GM18507 (cell line): ENCODE measurements at regions not wholly inside any gene's neighbourhood (a gene's known extent, or its start where the extent isn't known, plus 50 kb on each side); places are given as distances from the start of the nearest gene placed in this dataset.

Experiments used
- DNase-seq: peaks from one replicate; pipeline ENCODE4 v3.0.0; 2011; ENCODE audit warnings: low read depth; ENCODE audit not compliant: insufficient read length; ENCODE audit errors: extremely low spot score
- FAIRE-seq: peaks from 2 replicates; lab custom pipeline; 2011; peaks lifted over from hg19 to GRCh38; lab: Jason Lieb, UNC

- no peak for DNase-seq
- no peak for FAIRE-seq
These were observed 303.6 kb upstream of the POU3F2 start for GRCh38 chr6:98530732-98531131.

GRCh38 chr6:98532004-98532403 is 302.4 kb upstream of the POU3F2 start:
- FAIRE-seq: no peak

DNA sequence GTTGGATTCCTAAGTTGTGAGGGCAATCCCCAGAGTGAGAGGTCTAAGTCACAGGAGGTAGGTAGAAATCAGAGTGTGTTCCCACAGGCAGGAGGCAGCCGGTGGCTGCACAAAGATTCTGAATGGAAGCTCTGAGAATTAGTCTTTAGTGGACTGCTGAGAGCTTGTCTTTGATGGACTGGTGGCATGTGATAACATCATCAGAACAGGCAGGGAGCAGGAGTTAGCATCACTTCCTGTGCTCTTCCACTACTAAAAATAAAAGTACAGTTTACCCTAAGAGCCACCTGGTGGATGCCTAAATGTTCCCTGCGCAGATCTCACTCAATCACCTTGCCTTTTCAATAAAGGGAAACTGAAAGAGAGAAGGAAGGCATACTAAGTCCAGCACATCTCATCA is 294.6 kb upstream of the POU3F2 start:
- DNase-seq: no peak

More at GRCh38 chr6:98532004-98532403, 302.4 kb upstream of the POU3F2 start:
- DNase-seq: no peak

DNA sequence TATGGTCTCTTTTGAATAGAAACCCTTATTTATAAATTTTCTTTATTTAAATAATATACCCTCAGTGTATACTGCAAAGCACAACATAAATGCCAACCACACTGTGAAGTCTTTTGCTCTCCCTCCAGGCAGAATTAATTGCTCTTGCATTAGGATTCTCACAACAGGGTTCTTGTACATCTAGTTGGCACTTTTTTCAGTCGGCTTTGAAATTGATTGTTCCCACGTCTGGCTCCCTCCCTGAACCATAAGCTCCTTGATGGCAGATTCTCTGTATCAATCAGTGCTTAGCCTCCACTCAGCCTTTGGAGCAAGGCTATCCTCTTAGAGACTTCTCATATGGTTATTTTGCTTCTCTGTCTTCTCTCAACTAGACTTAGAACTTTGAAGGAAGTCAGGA is 288.0 kb upstream of the POU3F2 start:
- FAIRE-seq (no peak), DNase-seq (no peak)

More for the DNA sequence above, 294.6 kb upstream of the POU3F2 start:
- FAIRE-seq: no peak

DNA sequence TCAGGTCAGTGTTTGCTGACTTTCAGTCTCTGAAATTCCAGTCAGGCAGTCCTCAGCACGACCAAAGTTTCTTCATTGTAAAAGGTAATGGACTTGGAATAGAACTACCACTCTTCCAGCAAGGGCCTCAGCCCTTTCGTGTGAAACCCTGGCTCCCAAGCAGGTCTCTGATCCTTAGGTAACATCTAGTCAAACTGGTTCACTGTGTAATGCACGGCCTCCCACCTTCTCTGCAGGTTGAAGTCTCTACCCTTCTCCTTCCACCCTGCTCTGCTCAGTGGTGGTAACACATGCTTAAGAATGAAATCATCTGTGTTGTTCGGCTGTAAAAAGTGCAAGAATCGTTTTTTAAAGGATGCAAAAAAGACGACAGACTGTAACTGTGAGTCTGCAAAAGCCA is 287.2 kb upstream of the POU3F2 start:
- no peak for DNase-seq
- FAIRE-seq: no peak

GRCh38 chr6:98547634-98548033 is 286.7 kb upstream of the POU3F2 start:
- DNase-seq (no peak), FAIRE-seq (no peak)

DNA sequence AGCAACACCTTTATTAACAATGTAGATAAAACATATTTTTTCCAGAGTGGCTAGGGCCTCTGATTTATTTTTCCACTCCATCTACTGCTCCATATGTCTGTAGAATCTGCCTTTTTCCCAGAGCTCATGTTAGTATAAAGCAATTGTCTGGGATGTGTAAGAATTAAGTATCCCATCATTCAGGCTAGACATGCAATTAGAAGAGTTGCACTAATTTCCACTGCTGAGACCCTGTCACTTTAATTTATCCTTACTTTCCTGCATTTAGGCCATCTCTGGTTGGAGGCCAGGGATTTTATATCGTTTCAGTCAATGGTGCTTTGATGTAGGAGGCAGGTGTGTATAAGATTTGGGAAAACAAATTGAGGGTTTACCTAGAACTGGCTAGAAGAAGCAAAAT is 286.1 kb upstream of the POU3F2 start:
- FAIRE-seq (no peak), DNase-seq (no peak)

- no peak for DNase-seq
- FAIRE-seq: no peak
These were observed 274.0 kb upstream of the POU3F2 start for GRCh38 chr6:98560418-98560817.

- FAIRE-seq: no peak
- no peak for DNase-seq
These were observed 273.5 kb upstream of the POU3F2 start for GRCh38 chr6:98560841-98561240.

GRCh38 chr6:98566126-98566525 is 268.2 kb upstream of the POU3F2 start:
- DNase-seq (no peak), FAIRE-seq (no peak)

- FAIRE-seq (no peak), DNase-seq (no peak)
These were observed 261.8 kb upstream of the POU3F2 start for GRCh38 chr6:98572579-98572978.

DNA sequence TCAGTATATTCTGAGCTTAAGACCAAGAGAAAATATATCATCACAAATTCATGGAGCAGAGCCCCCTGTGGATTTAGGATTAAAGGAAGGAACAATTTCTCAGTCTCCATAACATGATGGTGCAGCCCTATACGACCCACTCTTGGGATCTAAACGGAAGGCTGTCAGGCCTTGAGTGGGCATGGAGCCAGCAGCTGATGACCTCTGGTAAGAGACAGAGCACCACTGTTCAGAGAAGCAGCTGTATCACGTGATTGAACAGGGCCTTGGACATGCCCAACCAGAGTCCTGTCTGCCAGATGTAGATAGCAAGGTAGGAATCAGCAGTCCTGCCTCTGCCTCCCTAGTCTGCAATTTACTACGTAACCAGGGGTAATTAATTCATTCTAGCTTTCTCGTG is 259.4 kb upstream of the POU3F2 start:
- FAIRE-seq (no peak), DNase-seq (no peak)

DNA sequence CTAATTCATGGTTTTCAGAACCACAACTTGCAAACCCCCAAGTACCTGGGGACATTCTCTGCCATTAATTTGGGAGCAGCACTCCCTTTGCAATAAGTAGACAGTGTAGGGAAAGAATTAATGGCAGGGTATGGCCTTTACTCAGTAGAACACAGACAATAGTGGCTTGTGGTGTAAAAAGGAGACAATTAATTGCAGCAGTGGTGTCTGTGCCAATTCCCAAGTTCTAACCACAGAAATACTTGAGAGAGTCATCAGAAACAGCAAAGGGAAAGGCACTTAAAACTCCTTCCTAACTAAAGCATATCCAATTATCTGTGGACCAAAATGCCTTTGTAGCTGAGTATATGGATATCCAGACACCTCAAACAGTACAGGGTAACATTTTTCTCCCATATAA is 257.6 kb upstream of the POU3F2 start:
- FAIRE-seq: no peak
- DNase-seq: no peak

DNA sequence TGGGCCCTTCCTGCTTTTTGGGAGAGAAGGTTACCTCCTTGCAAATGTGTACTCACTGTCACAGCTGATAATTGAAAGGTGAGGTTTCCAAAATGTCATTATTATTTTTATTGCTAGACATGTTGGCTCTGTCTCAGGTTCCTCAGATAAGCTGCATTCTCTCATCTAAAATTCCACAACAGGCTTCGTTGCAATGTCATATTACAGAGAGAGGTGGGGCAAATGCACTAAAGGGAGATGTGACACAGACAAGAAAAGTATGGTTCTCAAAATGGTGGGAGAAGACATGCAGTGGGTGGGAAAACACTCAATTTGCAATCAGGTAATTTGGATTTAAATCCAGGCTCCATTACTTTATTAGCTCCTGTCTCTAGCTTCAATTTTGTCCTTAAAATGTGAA is 256.4 kb upstream of the POU3F2 start:
- DNase-seq (no peak), FAIRE-seq (no peak)

DNA sequence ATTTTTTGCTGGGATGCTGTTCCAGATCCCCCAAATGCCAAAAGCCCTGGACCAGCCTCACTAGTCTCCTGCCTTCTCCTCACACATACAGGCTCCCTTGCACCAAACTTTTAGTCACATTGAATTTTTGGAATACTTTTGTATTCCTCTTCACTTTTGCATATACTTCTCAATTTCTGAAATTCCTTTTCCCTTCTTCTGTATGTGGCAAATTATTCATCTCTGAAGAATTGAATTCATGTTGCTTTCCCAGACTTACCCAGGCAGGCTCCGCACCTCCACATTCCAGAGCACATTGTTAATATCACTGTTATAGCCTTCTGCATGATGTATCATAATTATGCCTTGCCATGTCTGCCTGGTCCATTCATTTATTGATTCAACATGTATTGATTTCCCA is 255.3 kb upstream of the POU3F2 start:
- FAIRE-seq: no peak
- DNase-seq: no peak

DNA sequence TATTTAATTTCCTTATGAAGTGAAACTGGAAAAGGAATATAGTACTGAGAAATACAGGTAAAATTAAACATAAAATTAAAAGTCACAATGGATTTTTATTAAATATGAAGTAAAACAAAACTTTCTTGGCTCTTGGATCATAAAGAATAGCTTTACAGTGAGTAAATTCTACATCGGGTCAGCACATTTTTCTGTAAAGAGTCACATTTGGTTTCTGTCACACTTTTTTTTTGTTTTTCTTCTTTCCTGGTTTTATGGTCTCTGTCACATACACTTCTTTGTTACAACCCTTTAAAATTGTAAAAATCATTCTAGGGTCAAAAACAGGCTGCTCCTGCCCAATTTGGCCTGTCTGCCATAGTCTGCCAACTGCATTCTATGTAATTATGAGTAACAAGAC is 254.4 kb upstream of the POU3F2 start:
- FAIRE-seq: no peak
- DNase-seq: no peak

- FAIRE-seq (no peak), DNase-seq (no peak)
These were observed 252.7 kb upstream of the POU3F2 start for GRCh38 chr6:98581705-98582104.

DNA sequence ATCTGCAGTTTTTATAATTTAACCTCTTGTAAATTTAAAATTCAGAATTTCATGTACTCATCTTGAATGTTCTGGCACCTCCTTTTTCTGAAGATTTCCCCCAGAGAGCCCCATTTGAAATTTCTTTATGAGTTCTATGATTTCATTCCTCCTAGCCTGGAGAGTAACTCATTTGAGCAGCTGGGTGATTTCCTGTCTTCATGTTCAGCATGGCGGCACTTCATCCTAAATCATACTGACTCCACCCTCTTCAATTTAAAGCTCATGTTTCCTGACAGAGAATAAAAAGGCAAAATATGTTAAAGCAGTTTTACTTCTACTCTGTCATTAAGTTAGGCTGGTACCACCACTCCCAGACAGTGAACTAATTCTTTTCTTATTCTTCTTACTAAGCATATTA is 250.9 kb upstream of the POU3F2 start:
- FAIRE-seq (no peak), DNase-seq (no peak)

DNA sequence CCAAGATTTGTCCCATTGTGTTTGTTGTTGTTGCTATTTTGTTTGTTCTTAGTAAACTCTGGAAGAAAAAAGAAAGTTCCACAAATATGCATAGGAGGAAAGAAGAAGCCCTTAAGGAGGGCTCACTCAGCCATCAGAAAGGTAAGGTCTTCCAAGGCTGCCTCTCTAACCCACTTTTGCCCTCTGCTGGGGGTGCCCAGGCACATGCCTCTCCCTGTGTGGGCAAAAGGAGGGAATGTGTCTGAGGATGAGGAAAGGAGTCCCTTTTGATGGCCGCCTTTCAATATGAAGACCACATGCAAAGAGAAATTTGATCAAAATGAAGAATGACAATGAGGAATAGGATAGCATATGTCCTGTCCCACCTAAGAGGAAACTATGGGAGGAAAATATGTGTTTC is 248.2 kb upstream of the POU3F2 start:
- no peak for DNase-seq
- FAIRE-seq: no peak

DNA sequence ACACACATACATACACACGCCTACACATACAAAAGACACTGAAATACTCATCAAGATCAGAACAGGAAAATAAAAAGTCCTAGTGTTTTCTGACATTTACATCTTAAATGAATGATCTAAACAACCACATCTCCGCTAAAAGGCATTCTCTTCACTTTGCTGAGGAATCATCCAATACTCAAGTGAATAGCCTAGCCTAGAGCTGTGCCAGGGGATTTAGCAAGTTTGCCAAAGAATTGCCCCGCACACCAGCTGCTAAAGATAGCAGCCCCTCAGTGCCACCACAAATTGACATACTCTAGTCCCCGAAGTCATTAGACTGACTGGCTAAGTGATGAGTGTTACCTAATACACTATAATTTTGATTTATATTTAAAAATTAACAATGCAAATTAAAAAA is 246.8 kb upstream of the POU3F2 start:
- DNase-seq (no peak), FAIRE-seq (no peak)

DNA sequence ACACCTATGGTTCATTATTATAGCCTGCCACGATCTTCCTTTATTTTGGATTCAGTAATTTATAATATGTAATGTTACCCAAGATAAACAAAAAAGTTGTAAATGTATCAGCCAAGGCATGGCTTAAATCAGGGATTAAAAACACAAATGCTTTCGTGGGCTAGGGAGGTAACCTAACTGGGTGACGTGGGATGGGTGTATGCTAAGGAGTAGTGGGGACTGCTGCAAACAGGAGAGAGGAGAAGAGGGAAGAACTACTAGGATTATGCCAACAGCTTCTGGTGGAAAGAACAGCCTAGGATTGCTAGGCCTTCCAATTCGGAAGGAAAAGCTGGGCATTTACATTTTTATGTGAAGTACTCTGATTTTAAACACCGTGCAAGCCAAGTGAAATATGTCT is 244.8 kb upstream of the POU3F2 start:
- no peak for FAIRE-seq

GRCh38 chr6:98590136-98590681 is 244.2 kb upstream of the POU3F2 start:
- no peak for FAIRE-seq

More for the DNA sequence above, 244.8 kb upstream of the POU3F2 start:
- DNase-seq: no peak

More at GRCh38 chr6:98590136-98590681, 244.2 kb upstream of the POU3F2 start:
- no peak for DNase-seq
